Liver (tissue), 3 donors: ENCODE measurements at regions not wholly inside any gene's neighbourhood (a gene's known extent, or its start where the extent isn't known, plus 50 kb on each side); places are given as distances from the start of the nearest gene placed in this dataset.

Experiments
- EGR1 ChIP-seq, 2 donors: IDR thresholded peaks; 2 replicates each; pipeline ENCODE4 v1.6.1; 2016 to 2018; ENCODE audit warnings: antibody characterized with exemption in 2 of 2, low read depth in 2 of 2
- GABPA ChIP-seq, 2 donors: IDR thresholded peaks in 1 of 2; conservative IDR thresholded peaks in 1 of 2; 2 replicates each; pipeline ENCODE4 v1.6.1; 2016; ENCODE audit warnings: antibody characterized with exemption in 2 of 2, mild to moderate bottlenecking in 1 of 2, moderate library complexity in 1 of 2
- JUND ChIP-seq, 2 donors: IDR thresholded peaks; 2 replicates each; pipeline ENCODE4 v1.6.1; 2016; ENCODE audit warnings: antibody characterized with exemption in 2 of 2
- RAD21 ChIP-seq, 2 donors: IDR thresholded peaks; 2 replicates each; pipeline ENCODE4 v1.6.1; 2016; ENCODE audit warnings: antibody characterized with exemption in 2 of 2, mild to moderate bottlenecking in 2 of 2
- REST ChIP-seq: IDR thresholded peaks from 2 replicates; pipeline ENCODE4 v1.6.1; 2016; ENCODE audit warnings: antibody characterized with exemption, mild to moderate bottlenecking
- SP1 ChIP-seq: IDR thresholded peaks from 2 replicates; pipeline ENCODE4 v1.6.1; 2018; ENCODE audit warnings: antibody characterized with exemption, mild to moderate bottlenecking
- TAF1 ChIP-seq: conservative IDR thresholded peaks from 2 replicates; pipeline ENCODE4 v1.6.1; 2016; ENCODE audit warnings: antibody characterized with exemption, mild to moderate bottlenecking
- TF ChIP-seq, protein P1 (sequence below): fragments of 150-350 bp; IDR thresholded peaks from 2 replicates; pipeline ENCODE4 v1.5.1; 2017; ENCODE audit warnings: improper control_type of control experiment, low read depth, low read length; ENCODE audit not compliant: missing input control
- donor health status: healthy.
- donor health status: healthy.

GRCh38 chr12:107233551-107233950, 140.2 kb upstream of the CRY1 start:
- TF ChIP-seq REST (no peak), EGR1 (IDR thresholded peaks at IDR 0.05; ENCODE audit: low read depth in 2 of 2) (no peak), GABPA (IDR thresholded peaks at IDR 0.05 in 1 of 2, conservative IDR thresholded peaks at IDR 0.05 in 1 of 2) (no peak), SP1 (no peak), TAF1 (no peak), JUND (IDR thresholded peaks at IDR 0.05) (no peak), RAD21 (IDR thresholded peaks at IDR 0.05) (no peak)
- TF ChIP-seq, protein P1, sequence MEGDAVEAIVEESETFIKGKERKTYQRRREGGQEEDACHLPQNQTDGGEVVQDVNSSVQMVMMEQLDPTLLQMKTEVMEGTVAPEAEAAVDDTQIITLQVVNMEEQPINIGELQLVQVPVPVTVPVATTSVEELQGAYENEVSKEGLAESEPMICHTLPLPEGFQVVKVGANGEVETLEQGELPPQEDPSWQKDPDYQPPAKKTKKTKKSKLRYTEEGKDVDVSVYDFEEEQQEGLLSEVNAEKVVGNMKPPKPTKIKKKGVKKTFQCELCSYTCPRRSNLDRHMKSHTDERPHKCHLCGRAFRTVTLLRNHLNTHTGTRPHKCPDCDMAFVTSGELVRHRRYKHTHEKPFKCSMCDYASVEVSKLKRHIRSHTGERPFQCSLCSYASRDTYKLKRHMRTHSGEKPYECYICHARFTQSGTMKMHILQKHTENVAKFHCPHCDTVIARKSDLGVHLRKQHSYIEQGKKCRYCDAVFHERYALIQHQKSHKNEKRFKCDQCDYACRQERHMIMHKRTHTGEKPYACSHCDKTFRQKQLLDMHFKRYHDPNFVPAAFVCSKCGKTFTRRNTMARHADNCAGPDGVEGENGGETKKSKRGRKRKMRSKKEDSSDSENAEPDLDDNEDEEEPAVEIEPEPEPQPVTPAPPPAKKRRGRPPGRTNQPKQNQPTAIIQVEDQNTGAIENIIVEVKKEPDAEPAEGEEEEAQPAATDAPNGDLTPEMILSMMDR = no peak
